Endodermal cell (in vitro differentiated cells): ENCODE measurements at regions not wholly inside any gene's neighbourhood (a gene's known extent, or its start where the extent isn't known, plus 50 kb on each side); places are given as distances from the start of the nearest gene placed in this dataset.

ENCODE experiments used
- DNase-seq: peaks from one replicate; pipeline ENCODE4 v3.0.0-alpha.2; 2017
- H3K27ac ChIP-seq: 2 replicates; pipeline ENCODE4 v1.5.1; 2013; ENCODE audit warnings: mild to moderate bottlenecking, low read depth, low read length, moderate library complexity
- H3K27me3 ChIP-seq: 2 replicates; pipeline ENCODE4 v1.6.1; 2013; ENCODE audit warnings: mild to moderate bottlenecking, low read length, moderate library complexity; ENCODE audit not compliant: insufficient read depth, control insufficient read depth, poor library complexity, severe bottlenecking
- H3K36me3 ChIP-seq: 2 replicates; pipeline ENCODE4 v1.7.0; 2013; ENCODE audit warnings: mild to moderate bottlenecking, low read length, moderate library complexity; ENCODE audit not compliant: control insufficient read depth, insufficient read depth
- H3K4me1 ChIP-seq: one replicate; pipeline ENCODE4 v1.7.0; 2013; ENCODE audit warnings: low read length; ENCODE audit not compliant: control insufficient read depth, insufficient read depth
- H3K4me3 ChIP-seq: 2 replicates; pipeline ENCODE4 v1.5.1; 2013; ENCODE audit warnings: mild to moderate bottlenecking, low read length, moderate library complexity
- H3K9ac ChIP-seq: 2 replicates; pipeline ENCODE4 v1.6.1; 2013; ENCODE audit warnings: mild to moderate bottlenecking, low read length, moderate library complexity; ENCODE audit not compliant: poor library complexity, severe bottlenecking; ENCODE audit errors: extremely low read depth
- H3K9me3 ChIP-seq: 2 replicates; pipeline ENCODE4 v1.6.1; 2013; ENCODE audit warnings: mild to moderate bottlenecking, low read length, moderate library complexity; ENCODE audit not compliant: control insufficient read depth
- H3K27ac Mint-ChIP-seq: 2 replicates; pipeline ENCODE4 v1.8.0; 2020; ENCODE audit warnings: mixed read lengths
- H3K27me3 Mint-ChIP-seq: 2 replicates; pipeline ENCODE4 v1.8.0; 2021; ENCODE audit warnings: mild to moderate bottlenecking, mixed read lengths; ENCODE audit not compliant: insufficient read depth
- H3K36me3 Mint-ChIP-seq: 2 replicates; pipeline ENCODE4 v1.8.0; 2020; ENCODE audit warnings: low read depth, mixed read lengths
- H3K4me1 Mint-ChIP-seq: 2 replicates; pipeline ENCODE4 v1.8.0; 2020; ENCODE audit warnings: mixed read lengths
- H3K4me3 Mint-ChIP-seq: 2 replicates; pipeline ENCODE4 v1.8.0; 2020; ENCODE audit warnings: mild to moderate bottlenecking, moderate library complexity, mixed read lengths
- H3K9me3 Mint-ChIP-seq: 2 replicates; pipeline ENCODE4 v1.8.0; 2020; ENCODE audit warnings: mild to moderate bottlenecking, mixed read lengths
- CTCF ChIP-seq: fragments of 200-600 bp; sonication (generic); conservative IDR thresholded peaks from 2 replicates; pipeline ENCODE4 v1.5.0; 2021; ENCODE audit warnings: antibody characterized with exemption, mild to moderate bottlenecking
- WGBS, 2 experiments: methylation state at CpG; one replicate each; pipeline versions ENCODE4 v1.1.5 to v1.1.7; 2013; ENCODE audit warnings: missing lambda C conversion rate in 2 of 2, mixed read lengths in 1 of 2; ENCODE audit not compliant: insufficient coverage in 1 of 2, insufficient read length in 1 of 2; 5-methylcytosine and 5-hydroxymethylcytosine counted together

- H3K9me3 ChIP-seq = no peaks in the 10 kb centered on the region
- H3K9ac ChIP-seq = no peak overlapping the region
- no peaks in the 10 kb centered on the region for H3K36me3 ChIP-seq
- Mint-ChIP-seq H3K27me3 (peaks cover 2% of the 10 kb centered on the region), H3K4me3 (no peak overlapping the region), H3K9me3 (no peaks in the 10 kb centered on the region), H3K4me1 (no peaks in the 10 kb centered on the region), H3K27ac (no peak overlapping the region), H3K36me3 (no peaks in the 10 kb centered on the region)
- TF ChIP-seq CTCF = no peak
- WGBS, 2 experiments = 97% methylated on average over 1 of the region's 1 CpG; no CpG with 5 or more reads in 1 of the 2 experiments
- H3K27ac ChIP-seq = no peak overlapping the region
- no peaks in the 10 kb centered on the region for H3K27me3 ChIP-seq
- H3K4me3 ChIP-seq = no peak overlapping the region
- H3K4me1 ChIP-seq = no peaks in the 10 kb centered on the region
- no peak for DNase-seq
Observed at GRCh38 chr11:29786092-29786491, 230.7 kb downstream of the KCNA4 start.

GRCh38 chr11:29783506-29783905, 233.3 kb downstream of the KCNA4 start:
- no peak overlapping the region for H3K4me3 Mint-ChIP-seq
- peaks cover 2% of the 10 kb centered on the region for H3K27me3 Mint-ChIP-seq
- Histone ChIP-seq H3K27me3 (no peaks in the 10 kb centered on the region), H3K4me3 (no peak overlapping the region), H3K36me3 (no peaks in the 10 kb centered on the region), H3K9me3 (no peaks in the 10 kb centered on the region), H3K4me1 (no peaks in the 10 kb centered on the region), H3K9ac (no peak overlapping the region), H3K27ac (no peak overlapping the region)
- DNase-seq = no peak
- H3K9me3 Mint-ChIP-seq = no peaks in the 10 kb centered on the region
- WGBS, 2 experiments = 96% methylated on average over 1 of the region's 1 CpG; no CpG with 5 or more reads in 1 of the 2 experiments
- TF ChIP-seq CTCF = no peak
- H3K36me3 Mint-ChIP-seq = no peaks in the 10 kb centered on the region
- no peaks in the 10 kb centered on the region for H3K4me1 Mint-ChIP-seq
- H3K27ac Mint-ChIP-seq = no peak overlapping the region

- Histone ChIP-seq H3K27me3 (no peaks in the 10 kb centered on the region), H3K4me3 (no peak overlapping the region), H3K9ac (no peak overlapping the region), H3K4me1 (no peaks in the 10 kb centered on the region), H3K9me3 (no peaks in the 10 kb centered on the region), H3K27ac (no peak overlapping the region), H3K36me3 (no peaks in the 10 kb centered on the region)
- DNase-seq = no peak
- no peak overlapping the region for H3K4me3 Mint-ChIP-seq
- no peaks in the 10 kb centered on the region for H3K36me3 Mint-ChIP-seq
- H3K27ac Mint-ChIP-seq = no peak overlapping the region
- peaks cover 2% of the 10 kb centered on the region for H3K27me3 Mint-ChIP-seq
- H3K4me1 Mint-ChIP-seq = no peaks in the 10 kb centered on the region
- TF ChIP-seq CTCF = no peak
- 83 to 88% methylated on average over 1 of the region's 1 CpG for WGBS, 2 experiments
- no peaks in the 10 kb centered on the region for H3K9me3 Mint-ChIP-seq
Observed at GRCh38 chr11:29782447-29782846, 234.4 kb downstream of the KCNA4 start.
